ENCODE measurements at regions not wholly inside any gene's neighbourhood (a gene's known extent, or its start where the extent isn't known, plus 50 kb on each side); places are given as distances from the start of the nearest gene placed in this dataset.

DNA sequence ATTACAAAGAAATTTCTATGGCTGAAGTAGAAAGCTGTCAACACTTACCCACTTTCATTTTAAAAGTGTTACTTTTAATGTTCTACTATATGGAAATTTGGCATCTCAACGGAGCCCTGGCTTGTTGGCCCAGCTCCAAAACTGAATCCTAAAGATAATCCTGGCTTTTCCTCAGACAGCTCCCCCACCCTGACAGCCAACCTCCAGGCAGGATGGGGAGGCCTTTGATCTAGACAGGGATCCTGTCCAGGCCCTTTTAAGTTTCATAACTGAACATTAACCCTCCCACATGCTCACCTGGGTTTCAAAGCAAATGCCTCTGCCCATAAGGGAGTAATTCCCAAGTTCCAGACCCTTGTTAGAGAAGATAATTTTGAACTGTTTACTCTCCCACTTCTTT lies 99.3 kb upstream of the RALGPS2 start:
- H3K9me3 ChIP-seq (ENCODE audit: control insufficient read depth, insufficient read depth, low read length) = no peaks in the 10 kb centered on the region
- no peaks in the 10 kb centered on the region for H3K36me3 ChIP-seq (ENCODE audit: control insufficient read depth, low read length)
- no peaks in the 10 kb centered on the region for H3K79me2 ChIP-seq (ENCODE audit: control insufficient read depth, low read length)
- peaks cover 3% of the 10 kb centered on the region; the same call in 1 of the 2 replicates for H3K4me1 ChIP-seq (ENCODE audit: control insufficient read depth, low read length)
- no peak overlapping the region for H3K27ac ChIP-seq (ENCODE audit: low read depth, low read length)
- no peaks in the 10 kb centered on the region for H3F3A ChIP-seq (ENCODE audit: control insufficient read depth, insufficient read depth)
- no peaks in the 10 kb centered on the region for H4K20me1 ChIP-seq (ENCODE audit: control insufficient read depth, insufficient read depth, low read depth, low read length)
- H3K4me3 ChIP-seq (ENCODE audit: low read length) = no peak overlapping the region
- no peak for TF ChIP-seq EZH2phosphoT487 (IDR thresholded peaks at IDR 0.05; ENCODE audit: borderline replicate concordance, low read length)
- TF ChIP-seq, protein P1, sequence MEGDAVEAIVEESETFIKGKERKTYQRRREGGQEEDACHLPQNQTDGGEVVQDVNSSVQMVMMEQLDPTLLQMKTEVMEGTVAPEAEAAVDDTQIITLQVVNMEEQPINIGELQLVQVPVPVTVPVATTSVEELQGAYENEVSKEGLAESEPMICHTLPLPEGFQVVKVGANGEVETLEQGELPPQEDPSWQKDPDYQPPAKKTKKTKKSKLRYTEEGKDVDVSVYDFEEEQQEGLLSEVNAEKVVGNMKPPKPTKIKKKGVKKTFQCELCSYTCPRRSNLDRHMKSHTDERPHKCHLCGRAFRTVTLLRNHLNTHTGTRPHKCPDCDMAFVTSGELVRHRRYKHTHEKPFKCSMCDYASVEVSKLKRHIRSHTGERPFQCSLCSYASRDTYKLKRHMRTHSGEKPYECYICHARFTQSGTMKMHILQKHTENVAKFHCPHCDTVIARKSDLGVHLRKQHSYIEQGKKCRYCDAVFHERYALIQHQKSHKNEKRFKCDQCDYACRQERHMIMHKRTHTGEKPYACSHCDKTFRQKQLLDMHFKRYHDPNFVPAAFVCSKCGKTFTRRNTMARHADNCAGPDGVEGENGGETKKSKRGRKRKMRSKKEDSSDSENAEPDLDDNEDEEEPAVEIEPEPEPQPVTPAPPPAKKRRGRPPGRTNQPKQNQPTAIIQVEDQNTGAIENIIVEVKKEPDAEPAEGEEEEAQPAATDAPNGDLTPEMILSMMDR (IDR thresholded peaks at IDR 0.05; ENCODE audit: low read depth, low read length, poor library complexity, severe bottlenecking) = no peak
- no peak overlapping the region for H3K4me2 ChIP-seq (ENCODE audit: low read length)
- H3K27me3 ChIP-seq (ENCODE audit: control insufficient read depth, low read length) = no peaks in the 10 kb centered on the region
- no peaks in the 10 kb centered on the region for H3K9me2 ChIP-seq (replicated peaks; ENCODE audit: control insufficient read depth, low read length)

DNA sequence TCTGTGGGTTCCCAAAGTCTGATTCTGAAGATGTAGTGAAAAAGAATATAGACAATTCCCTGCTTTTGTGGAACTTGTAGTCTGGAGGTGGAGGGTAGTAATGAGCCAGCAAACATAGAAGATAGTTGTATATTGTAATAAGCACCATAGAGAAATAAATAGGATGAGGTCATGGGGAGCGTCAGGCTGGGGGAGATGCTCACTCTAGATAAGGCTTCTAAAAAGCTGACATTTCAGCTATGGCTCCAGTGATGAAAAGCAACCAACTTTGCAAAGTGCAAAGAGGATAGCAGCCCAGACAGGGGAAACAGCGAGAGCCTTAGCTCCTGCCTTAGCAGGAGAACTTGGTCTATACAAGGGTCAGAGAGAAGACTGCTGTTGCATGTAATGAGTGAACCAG lies 98.0 kb upstream of the RALGPS2 start:
- no peaks in the 10 kb centered on the region for H3K9me3 ChIP-seq (ENCODE audit: control insufficient read depth, insufficient read depth, low read length)
- H3K4me3 ChIP-seq (ENCODE audit: low read length) = no peak overlapping the region
- no peaks in the 10 kb centered on the region for H4K20me1 ChIP-seq (ENCODE audit: control insufficient read depth, insufficient read depth, low read depth, low read length)
- H3K27ac ChIP-seq (ENCODE audit: low read depth, low read length) = no peak overlapping the region
- no peaks in the 10 kb centered on the region for H3K79me2 ChIP-seq (ENCODE audit: control insufficient read depth, low read length)
- no peaks in the 10 kb centered on the region for H3K9me2 ChIP-seq (replicated peaks; ENCODE audit: control insufficient read depth, low read length)
- H3K4me2 ChIP-seq (ENCODE audit: low read length) = no peak overlapping the region
- no peaks in the 10 kb centered on the region for H3F3A ChIP-seq (ENCODE audit: control insufficient read depth, insufficient read depth)
- no peaks in the 10 kb centered on the region for H3K36me3 ChIP-seq (ENCODE audit: control insufficient read depth, low read length)
- peaks cover 3% of the 10 kb centered on the region; the same call in 1 of the 2 replicates for H3K4me1 ChIP-seq (ENCODE audit: control insufficient read depth, low read length)
- H3K27me3 ChIP-seq (ENCODE audit: control insufficient read depth, low read length) = no peaks in the 10 kb centered on the region
- TF ChIP-seq EZH2phosphoT487 (IDR thresholded peaks at IDR 0.05; ENCODE audit: borderline replicate concordance, low read length) = no peak
- TF ChIP-seq, protein P1 (IDR thresholded peaks at IDR 0.05; ENCODE audit: low read depth, low read length, poor library complexity, severe bottlenecking) = no peak

DNA sequence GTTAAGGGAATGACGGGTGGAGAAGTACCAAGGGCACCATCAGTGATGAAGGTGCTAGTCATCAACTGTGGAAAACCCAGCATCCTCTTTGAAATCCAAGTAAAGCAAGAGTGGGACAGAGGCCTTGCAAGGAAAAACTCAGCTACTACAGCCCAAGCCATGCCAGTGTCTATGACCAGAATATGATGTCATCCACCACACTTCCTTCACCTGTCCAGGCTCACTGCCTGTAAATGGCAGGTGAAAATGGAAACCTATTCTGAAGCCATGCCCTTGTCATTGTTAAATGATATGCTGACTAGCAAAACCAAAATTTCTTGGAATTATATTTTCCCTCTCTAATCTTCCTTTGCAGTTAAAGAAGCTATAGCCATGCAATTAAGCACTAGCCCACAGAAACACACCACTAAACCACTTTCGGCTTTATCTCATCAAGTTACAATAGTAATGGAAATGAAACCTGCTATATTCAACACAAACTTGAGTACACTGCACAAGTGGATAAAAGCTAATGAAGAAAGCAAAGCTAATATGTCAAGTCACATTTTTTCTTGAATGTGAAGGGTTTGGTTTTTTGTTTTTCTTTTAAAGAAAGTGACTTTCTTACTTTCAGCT lies 96.3 kb upstream of the RALGPS2 start:
- Histone ChIP-seq H3K4me3 (ENCODE audit: low read length) (no peak overlapping the region), H3K4me1 (ENCODE audit: control insufficient read depth, low read length) (peaks cover 3% of the 10 kb centered on the region; the same call in 1 of the 2 replicates), H3F3A (ENCODE audit: control insufficient read depth, insufficient read depth) (no peaks in the 10 kb centered on the region), H3K4me2 (ENCODE audit: low read length) (no peak overlapping the region), H3K36me3 (ENCODE audit: control insufficient read depth, low read length) (no peaks in the 10 kb centered on the region), H3K9me2 (replicated peaks; ENCODE audit: control insufficient read depth, low read length) (no peaks in the 10 kb centered on the region), H3K9me3 (ENCODE audit: control insufficient read depth, insufficient read depth, low read length) (no peaks in the 10 kb centered on the region), H3K27me3 (ENCODE audit: control insufficient read depth, low read length) (no peaks in the 10 kb centered on the region), H3K79me2 (ENCODE audit: control insufficient read depth, low read length) (no peaks in the 10 kb centered on the region), H4K20me1 (ENCODE audit: control insufficient read depth, insufficient read depth, low read depth, low read length) (no peaks in the 10 kb centered on the region), H3K27ac (ENCODE audit: low read depth, low read length) (no peak overlapping the region)
- TF ChIP-seq, protein P1 (IDR thresholded peaks at IDR 0.05; ENCODE audit: low read depth, low read length, poor library complexity, severe bottlenecking) = no peak
- no peak for TF ChIP-seq EZH2phosphoT487 (IDR thresholded peaks at IDR 0.05; ENCODE audit: borderline replicate concordance, low read length)
